ENCODE measurements at regions not wholly inside any gene's neighbourhood (a gene's known extent, or its start where the extent isn't known, plus 50 kb on each side); places are given as distances from the start of the nearest gene placed in this dataset.

- no peak for DNase-seq
- intact Hi-C loops (cut with DNase I; ENCODE audit: low total_unique reads): no loop called here
- in situ Hi-C loops (cut with MboI; ENCODE audit: low sequenced_read_pairs in 4 of 4): no loop called here
- H3K36me3 ChIP-seq: no peaks in the 10 kb centered on the region
- no peak overlapping the region for H3K4me3 ChIP-seq
- TF ChIP-seq CTCF (IDR thresholded peaks at IDR 0.05 in 4 of 5, conservative IDR thresholded peaks at IDR 0.05 in 1 of 5): no peak
- no peak for TF ChIP-seq POLR2A (IDR thresholded peaks at IDR 0.05)
- no peaks in the 10 kb centered on the region for H3K9me3 ChIP-seq
- no peak overlapping the region for H3K27ac ChIP-seq
- no peaks in the 10 kb centered on the region for H3K27me3 ChIP-seq
- no peak for ATAC-seq
- H3K4me1 ChIP-seq: no peaks in the 10 kb centered on the region
Observed at GRCh38 chr3:72047221-72047871, 262.4 kb upstream of the PROK2 start.

- Histone ChIP-seq H3K27ac (no peak overlapping the region), H3K36me3 (no peaks in the 10 kb centered on the region), H3K27me3 (no peaks in the 10 kb centered on the region), H3K4me1 (no peaks in the 10 kb centered on the region), H3K9me3 (no peaks in the 10 kb centered on the region), H3K4me3 (no peak overlapping the region)
- ATAC-seq (no peak), DNase-seq (no peak)
- intact Hi-C loops (cut with DNase I; ENCODE audit: low total_unique reads) (no loop called here), in situ Hi-C loops (cut with MboI; ENCODE audit: low sequenced_read_pairs in 4 of 4) (no loop called here)
- TF ChIP-seq CTCF (IDR thresholded peaks at IDR 0.05 in 4 of 5, conservative IDR thresholded peaks at IDR 0.05 in 1 of 5) (no peak), POLR2A (IDR thresholded peaks at IDR 0.05) (no peak)
Observed at GRCh38 chr3:72044231-72044855, 259.4 kb upstream of the PROK2 start.

- TF ChIP-seq CTCF (IDR thresholded peaks at IDR 0.05 in 4 of 5, conservative IDR thresholded peaks at IDR 0.05 in 1 of 5) (no peak), POLR2A (IDR thresholded peaks at IDR 0.05) (no peak)
- Histone ChIP-seq H3K27me3 (no peaks in the 10 kb centered on the region), H3K4me3 (no peak overlapping the region), H3K4me1 (no peaks in the 10 kb centered on the region), H3K36me3 (no peaks in the 10 kb centered on the region), H3K9me3 (no peaks in the 10 kb centered on the region), H3K27ac (no peak overlapping the region)
- intact Hi-C loops (cut with DNase I; ENCODE audit: low total_unique reads) (no loop called here), in situ Hi-C loops (cut with MboI; ENCODE audit: low sequenced_read_pairs in 4 of 4) (no loop called here)
- no peak for ATAC-seq
- no peak for DNase-seq
Observed at GRCh38 chr3:72043204-72044133, 258.5 kb upstream of the PROK2 start.

GRCh38 chr3:72042397-72043203 is 257.7 kb upstream of the PROK2 start:
- Histone ChIP-seq H3K36me3 (no peaks in the 10 kb centered on the region), H3K9me3 (no peaks in the 10 kb centered on the region), H3K27me3 (no peaks in the 10 kb centered on the region), H3K4me3 (no peak overlapping the region), H3K4me1 (no peaks in the 10 kb centered on the region), H3K27ac (no peak overlapping the region)
- ATAC-seq (no peak), DNase-seq (no peak)
- in situ Hi-C loops (cut with MboI; ENCODE audit: low sequenced_read_pairs in 4 of 4): no loop called here
- intact Hi-C loops (cut with DNase I; ENCODE audit: low total_unique reads): no loop called here
- TF ChIP-seq POLR2A (IDR thresholded peaks at IDR 0.05): no peak
- no peak for TF ChIP-seq CTCF (IDR thresholded peaks at IDR 0.05 in 4 of 5, conservative IDR thresholded peaks at IDR 0.05 in 1 of 5)

All from gastrocnemius medialis (tissue), 4 donors.